ENCODE measurements at regions not wholly inside any gene's neighbourhood (a gene's known extent, or its start where the extent isn't known, plus 50 kb on each side); places are given as distances from the start of the nearest gene placed in this dataset.
"Not testable (repeated sequence)": the region's sequence is repeated elsewhere in the genome, so short reads cannot be mapped to it uniquely, and the experiment has no call there.

GRCh38 chr2:167637741-167638140 is 609.7 kb downstream of the STK39 start:
- H3K9me2 ChIP-seq (ENCODE audit: insufficient read depth, low read length) = no peaks in the 10 kb centered on the region
- no peaks in the 10 kb centered on the region for H4K20me1 ChIP-seq (ENCODE audit: insufficient read depth)
- TF ChIP-seq TAF1 (IDR thresholded peaks at IDR 0.05; ENCODE audit: low read depth) (no peak), EZH2 (IDR thresholded peaks at IDR 0.05; ENCODE audit: borderline replicate concordance, insufficient read depth, low read length, poor library complexity, severe bottlenecking) (no peak), RAD21 (conservative IDR thresholded peaks at IDR 0.05) (no peak), CTCF (IDR thresholded peaks at IDR 0.05; ENCODE audit: poor library complexity, severe bottlenecking) (no peak), MXI1 (conservative IDR thresholded peaks at IDR 0.05; ENCODE audit: poor library complexity, severe bottlenecking) (no peak), SMC3 (conservative IDR thresholded peaks at IDR 0.05; ENCODE audit: poor library complexity) (no peak), POLR2AphosphoS5 (IDR thresholded peaks at IDR 0.05) (no peak), EP300 (conservative IDR thresholded peaks at IDR 0.05; ENCODE audit: poor library complexity, severe bottlenecking) (no peak)
- TF ChIP-seq, protein P1, sequence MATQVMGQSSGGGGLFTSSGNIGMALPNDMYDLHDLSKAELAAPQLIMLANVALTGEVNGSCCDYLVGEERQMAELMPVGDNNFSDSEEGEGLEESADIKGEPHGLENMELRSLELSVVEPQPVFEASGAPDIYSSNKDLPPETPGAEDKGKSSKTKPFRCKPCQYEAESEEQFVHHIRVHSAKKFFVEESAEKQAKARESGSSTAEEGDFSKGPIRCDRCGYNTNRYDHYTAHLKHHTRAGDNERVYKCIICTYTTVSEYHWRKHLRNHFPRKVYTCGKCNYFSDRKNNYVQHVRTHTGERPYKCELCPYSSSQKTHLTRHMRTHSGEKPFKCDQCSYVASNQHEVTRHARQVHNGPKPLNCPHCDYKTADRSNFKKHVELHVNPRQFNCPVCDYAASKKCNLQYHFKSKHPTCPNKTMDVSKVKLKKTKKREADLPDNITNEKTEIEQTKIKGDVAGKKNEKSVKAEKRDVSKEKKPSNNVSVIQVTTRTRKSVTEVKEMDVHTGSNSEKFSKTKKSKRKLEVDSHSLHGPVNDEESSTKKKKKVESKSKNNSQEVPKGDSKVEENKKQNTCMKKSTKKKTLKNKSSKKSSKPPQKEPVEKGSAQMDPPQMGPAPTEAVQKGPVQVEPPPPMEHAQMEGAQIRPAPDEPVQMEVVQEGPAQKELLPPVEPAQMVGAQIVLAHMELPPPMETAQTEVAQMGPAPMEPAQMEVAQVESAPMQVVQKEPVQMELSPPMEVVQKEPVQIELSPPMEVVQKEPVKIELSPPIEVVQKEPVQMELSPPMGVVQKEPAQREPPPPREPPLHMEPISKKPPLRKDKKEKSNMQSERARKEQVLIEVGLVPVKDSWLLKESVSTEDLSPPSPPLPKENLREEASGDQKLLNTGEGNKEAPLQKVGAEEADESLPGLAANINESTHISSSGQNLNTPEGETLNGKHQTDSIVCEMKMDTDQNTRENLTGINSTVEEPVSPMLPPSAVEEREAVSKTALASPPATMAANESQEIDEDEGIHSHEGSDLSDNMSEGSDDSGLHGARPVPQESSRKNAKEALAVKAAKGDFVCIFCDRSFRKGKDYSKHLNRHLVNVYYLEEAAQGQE (IDR thresholded peaks at IDR 0.05; ENCODE audit: borderline replicate concordance) = no peak
- no peak overlapping the region for H3K4me2 ChIP-seq (ENCODE audit: low read length)
- no peaks in the 10 kb centered on the region for H3K36me3 ChIP-seq (ENCODE audit: insufficient read depth, low read length)
- H3K9me3 ChIP-seq (ENCODE audit: low read length) = no peaks in the 10 kb centered on the region
- H3K79me2 ChIP-seq (replicated peaks; ENCODE audit: insufficient read depth, low read length) = no peaks in the 10 kb centered on the region
- H3K4me3 ChIP-seq (ENCODE audit: low read length) = no peak overlapping the region
- H3K27me3 ChIP-seq (ENCODE audit: insufficient read depth, low read depth, low read length) = no peaks in the 10 kb centered on the region
- no peak overlapping the region for H2AFZ ChIP-seq (ENCODE audit: low read depth, low read length)
- H3K9ac ChIP-seq (ENCODE audit: low read length) = no peak overlapping the region
- H3K27ac ChIP-seq (ENCODE audit: low read length) = no peak overlapping the region
- H3F3A ChIP-seq (ENCODE audit: insufficient read depth, low read length, poor library complexity, severe bottlenecking) = no peaks in the 10 kb centered on the region

- H3K36me3 ChIP-seq (ENCODE audit: insufficient read depth, low read length); H3K9ac ChIP-seq (ENCODE audit: low read length); H3K27ac ChIP-seq (ENCODE audit: low read length); H3K79me2 ChIP-seq (replicated peaks; ENCODE audit: insufficient read depth, low read length); H3K4me2 ChIP-seq (ENCODE audit: low read length); H4K20me1 ChIP-seq (ENCODE audit: insufficient read depth); H3K9me3 ChIP-seq (ENCODE audit: low read length); H2AFZ ChIP-seq (ENCODE audit: low read depth, low read length); H3K9me2 ChIP-seq (ENCODE audit: insufficient read depth, low read length); H3F3A ChIP-seq (ENCODE audit: insufficient read depth, low read length, poor library complexity, severe bottlenecking); H3K4me3 ChIP-seq (ENCODE audit: low read length); H3K27me3 ChIP-seq (ENCODE audit: insufficient read depth, low read depth, low read length): not testable (repeated sequence)
These were observed 615.1 kb downstream of the STK39 start for GRCh38 chr2:167632271-167632670.

GRCh38 chr2:167626961-167627360 is 620.4 kb downstream of the STK39 start:
- Histone ChIP-seq H3K27ac (ENCODE audit: low read length) (no peak overlapping the region), H3K9me3 (ENCODE audit: low read length) (no peaks in the 10 kb centered on the region), H3K27me3 (ENCODE audit: insufficient read depth, low read depth, low read length) (no peaks in the 10 kb centered on the region), H3K4me3 (ENCODE audit: low read length) (no peak overlapping the region), H2AFZ (ENCODE audit: low read depth, low read length) (no peak overlapping the region), H3K36me3 (ENCODE audit: insufficient read depth, low read length) (no peaks in the 10 kb centered on the region), H4K20me1 (ENCODE audit: insufficient read depth) (no peaks in the 10 kb centered on the region), H3K4me2 (ENCODE audit: low read length) (no peak overlapping the region), H3F3A (ENCODE audit: insufficient read depth, low read length, poor library complexity, severe bottlenecking) (no peaks in the 10 kb centered on the region), H3K9me2 (ENCODE audit: insufficient read depth, low read length) (no peaks in the 10 kb centered on the region), H3K9ac (ENCODE audit: low read length) (no peak overlapping the region), H3K79me2 (replicated peaks; ENCODE audit: insufficient read depth, low read length) (no peaks in the 10 kb centered on the region)
- no peak for TF ChIP-seq POLR2AphosphoS5 (IDR thresholded peaks at IDR 0.05)
- TF ChIP-seq EP300 (conservative IDR thresholded peaks at IDR 0.05; ENCODE audit: poor library complexity, severe bottlenecking) = no peak
- no peak for TF ChIP-seq TAF1 (IDR thresholded peaks at IDR 0.05; ENCODE audit: low read depth)
- no peak for TF ChIP-seq EZH2 (IDR thresholded peaks at IDR 0.05; ENCODE audit: borderline replicate concordance, insufficient read depth, low read length, poor library complexity, severe bottlenecking)
- TF ChIP-seq, protein P1 (IDR thresholded peaks at IDR 0.05; ENCODE audit: borderline replicate concordance) = no peak

Measured in neural cell (in vitro differentiated cells).